HG03565 (cell line): ENCODE measurements at regions not wholly inside any gene's neighbourhood (a gene's known extent, or its start where the extent isn't known, plus 50 kb on each side); places are given as distances from the start of the nearest gene placed in this dataset.
"Not testable (repeated sequence)": the region's sequence is repeated elsewhere in the genome, so short reads cannot be mapped to it uniquely, and the experiment has no call there.

Source experiments
- ATAC-seq: cut with Tn5 transposase; IDR thresholded peaks from one replicate; pipeline ENCODE4 v1.9.1; 2021; ENCODE audit warnings: mild to moderate bottlenecking, moderate library complexity; ENCODE audit not compliant: unreplicated experiment

DNA sequence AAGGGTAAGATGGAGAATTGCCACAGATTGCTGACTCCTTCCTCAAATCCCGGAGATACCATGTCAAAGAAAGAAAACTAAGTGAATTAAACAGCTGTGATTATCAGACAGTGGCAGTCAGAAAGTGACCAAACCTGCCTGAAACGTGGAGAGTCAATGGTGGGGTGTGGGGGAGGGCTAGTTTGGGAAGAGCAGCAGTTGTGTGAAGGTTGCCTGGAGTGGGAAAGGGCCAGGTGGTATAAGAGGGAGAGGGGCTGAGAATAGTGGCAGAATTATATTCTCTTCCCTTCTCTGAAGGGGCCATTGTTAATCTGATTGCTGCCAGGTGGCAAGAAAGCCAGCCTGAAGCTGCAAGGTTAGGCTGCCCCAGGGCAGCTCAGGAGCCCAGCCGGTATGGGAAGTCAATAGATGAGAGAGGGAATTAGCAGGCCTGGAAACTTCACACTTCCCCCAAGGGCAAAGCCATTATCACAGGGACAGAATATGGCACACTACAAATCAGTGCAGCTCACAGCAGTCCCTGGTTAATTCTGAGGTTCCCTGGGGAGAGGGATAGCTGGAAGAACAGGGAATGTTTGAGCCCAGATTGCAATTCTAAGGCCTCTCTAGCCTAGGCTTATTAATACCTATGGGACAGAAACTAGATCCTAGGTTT lies 83.9 kb upstream of the ITGB1 start:
- no peak for ATAC-seq

DNA sequence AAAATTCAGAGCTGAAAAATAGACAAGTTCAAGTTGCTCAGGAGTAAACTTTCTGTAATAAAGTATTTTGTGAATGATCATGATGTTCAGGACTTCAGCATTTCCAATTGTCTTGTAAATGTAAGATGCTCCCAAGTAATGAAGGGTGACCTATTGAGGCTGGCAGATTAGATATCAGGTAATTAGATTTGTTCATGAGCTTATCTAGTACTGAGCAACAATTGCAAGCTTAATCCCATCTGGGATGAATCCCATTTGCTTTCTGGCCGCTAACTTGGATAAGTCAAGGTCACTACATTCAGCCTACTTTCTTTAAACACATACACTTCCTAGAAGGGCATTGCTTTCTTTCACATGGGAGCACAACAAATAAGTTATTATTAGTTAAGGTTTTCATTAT lies 82.4 kb upstream of the ITGB1 start:
- ATAC-seq: no peak

DNA sequence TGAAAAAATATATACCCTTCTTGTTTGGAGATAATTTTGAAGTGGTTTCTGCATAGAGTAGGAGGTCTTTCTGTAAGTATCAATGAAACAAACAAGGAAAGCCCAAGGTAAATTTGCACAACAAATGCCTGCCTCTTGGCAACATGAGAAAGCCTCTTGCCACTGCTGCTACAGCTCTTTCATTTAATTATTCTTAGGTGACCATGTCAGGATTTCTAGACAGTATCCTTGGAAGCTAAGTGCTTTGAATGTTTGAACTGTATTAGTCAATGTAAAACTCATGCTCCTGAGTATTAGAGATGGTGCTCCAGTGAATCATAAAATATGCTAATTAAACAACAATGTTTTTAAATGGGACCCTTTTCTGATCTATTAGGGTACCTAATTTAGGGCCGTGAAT lies 81.2 kb upstream of the ITGB1 start:
- ATAC-seq: no peak

DNA sequence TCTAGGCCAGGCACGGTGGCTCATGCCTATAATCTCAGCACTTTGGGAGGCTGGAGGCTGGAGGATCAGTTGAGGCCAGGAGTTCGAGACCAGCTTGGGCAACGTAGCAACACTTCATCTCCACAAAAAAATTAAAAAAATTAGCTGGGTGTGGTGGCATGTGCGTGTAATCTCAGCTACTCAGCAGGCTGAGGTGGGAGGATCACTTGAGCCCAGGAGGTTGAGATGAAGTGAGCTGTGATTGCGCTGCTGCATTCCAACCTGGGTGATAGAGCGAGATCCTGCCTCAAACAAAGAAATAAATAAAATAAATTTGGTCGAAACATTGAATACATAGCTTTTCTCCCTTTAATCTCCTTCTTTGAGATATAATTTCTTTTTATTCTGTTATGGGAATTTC lies 80.6 kb upstream of the ITGB1 start:
- ATAC-seq: no peak

DNA sequence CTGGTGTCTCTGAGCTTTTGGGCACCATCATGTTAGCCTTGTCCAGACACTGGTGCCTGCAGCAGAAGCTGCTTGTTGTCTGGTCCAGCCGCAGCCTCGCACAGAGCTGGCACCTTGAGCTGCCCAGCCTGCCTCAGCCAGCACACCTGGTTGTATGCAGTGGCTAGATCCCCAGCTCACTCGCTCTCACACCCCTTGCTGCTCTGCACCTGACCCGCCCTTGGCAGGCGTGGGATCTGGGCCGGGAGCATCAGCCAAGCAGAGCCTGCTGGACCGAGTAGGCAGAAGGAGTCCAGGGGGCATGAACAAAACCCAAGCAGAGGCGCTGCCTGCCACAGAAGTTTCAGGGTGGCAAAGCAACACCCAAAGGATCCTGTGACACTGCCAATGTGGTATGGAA lies 79.7 kb upstream of the ITGB1 start:
- no peak for ATAC-seq

DNA sequence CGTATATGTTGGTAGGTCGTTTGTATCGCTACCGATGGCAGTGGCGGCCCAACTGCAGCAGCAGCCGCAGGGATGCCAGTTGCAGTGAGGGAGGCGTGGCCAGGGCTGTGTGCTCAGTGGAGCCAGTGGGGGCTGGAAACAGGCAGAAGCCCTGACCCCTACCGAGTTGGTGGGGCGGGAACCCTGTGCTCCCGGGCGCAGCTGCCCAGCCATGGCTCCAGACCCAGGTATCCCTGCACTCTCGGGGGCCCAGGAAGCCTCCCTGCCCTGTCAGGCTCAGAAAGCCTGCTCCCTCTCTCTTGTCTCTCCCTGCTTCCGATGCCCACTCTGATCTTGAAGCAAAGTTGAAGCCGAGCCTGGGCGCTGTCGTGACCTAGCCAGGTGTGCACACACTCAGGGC lies 78.6 kb upstream of the ITGB1 start:
- ATAC-seq: no peak

DNA sequence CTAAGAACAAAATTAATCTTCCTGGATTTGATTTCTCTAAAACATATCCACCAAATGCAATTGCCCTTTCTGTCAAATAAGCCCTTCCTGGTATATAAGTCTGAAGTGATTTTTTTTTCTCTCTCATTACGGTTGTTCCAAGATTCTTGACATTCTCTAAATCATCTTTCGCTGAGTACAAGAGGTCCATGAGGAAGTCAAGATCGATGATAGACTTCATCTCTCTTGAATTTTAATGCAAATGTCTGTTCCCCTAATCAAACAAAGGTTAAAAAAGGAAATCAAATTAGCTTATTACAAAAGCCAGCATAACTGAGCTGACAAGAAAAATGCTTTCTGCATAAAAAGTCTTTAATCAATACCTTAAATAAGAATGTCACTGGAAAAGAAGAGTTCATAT lies 77.4 kb upstream of the ITGB1 start:
- no peak for ATAC-seq

DNA sequence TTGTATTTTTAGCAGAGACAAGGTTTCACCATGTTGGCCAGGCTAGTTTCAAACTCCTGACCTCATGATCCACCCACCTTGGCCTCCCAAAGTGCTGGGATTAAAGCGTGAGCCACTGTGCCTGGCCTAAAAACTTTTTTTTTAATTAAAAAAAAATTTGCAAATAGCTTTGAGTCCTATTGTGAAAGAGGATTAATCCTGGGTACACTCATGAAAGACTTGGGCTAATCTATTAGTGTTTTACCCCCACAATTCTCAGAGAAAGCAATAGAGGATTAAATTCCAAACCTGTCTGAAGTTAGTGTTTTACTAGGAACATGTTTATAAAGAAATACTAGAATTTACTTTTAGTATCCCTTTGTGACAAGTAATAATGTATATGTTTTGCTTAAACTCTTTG lies 76.9 kb upstream of the ITGB1 start:
- no peak for ATAC-seq

DNA sequence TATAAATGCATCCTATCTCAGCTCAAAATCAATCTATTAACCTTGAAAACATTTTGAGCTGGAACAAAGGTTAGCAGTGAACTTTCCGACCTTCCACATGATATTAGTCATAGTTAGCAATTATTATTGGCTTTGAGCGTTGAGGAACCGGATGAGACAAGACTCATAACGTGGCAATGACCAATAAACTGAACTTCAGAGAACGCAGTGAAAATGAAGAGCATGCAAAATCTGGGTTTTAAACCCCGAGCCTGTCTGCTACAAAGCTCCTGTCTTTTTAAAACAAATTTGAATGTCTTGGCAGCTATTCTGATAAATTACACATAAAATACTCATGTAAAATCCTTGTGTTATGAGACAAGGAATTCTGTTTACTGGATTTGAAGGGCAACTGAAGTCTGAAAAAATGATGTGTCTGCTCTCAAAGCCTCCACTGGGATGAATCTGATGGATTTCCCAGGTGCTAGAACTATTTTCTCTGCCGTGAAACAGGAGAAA lies 74.7 kb upstream of the ITGB1 start:
- ATAC-seq: peak; percentile 59

DNA sequence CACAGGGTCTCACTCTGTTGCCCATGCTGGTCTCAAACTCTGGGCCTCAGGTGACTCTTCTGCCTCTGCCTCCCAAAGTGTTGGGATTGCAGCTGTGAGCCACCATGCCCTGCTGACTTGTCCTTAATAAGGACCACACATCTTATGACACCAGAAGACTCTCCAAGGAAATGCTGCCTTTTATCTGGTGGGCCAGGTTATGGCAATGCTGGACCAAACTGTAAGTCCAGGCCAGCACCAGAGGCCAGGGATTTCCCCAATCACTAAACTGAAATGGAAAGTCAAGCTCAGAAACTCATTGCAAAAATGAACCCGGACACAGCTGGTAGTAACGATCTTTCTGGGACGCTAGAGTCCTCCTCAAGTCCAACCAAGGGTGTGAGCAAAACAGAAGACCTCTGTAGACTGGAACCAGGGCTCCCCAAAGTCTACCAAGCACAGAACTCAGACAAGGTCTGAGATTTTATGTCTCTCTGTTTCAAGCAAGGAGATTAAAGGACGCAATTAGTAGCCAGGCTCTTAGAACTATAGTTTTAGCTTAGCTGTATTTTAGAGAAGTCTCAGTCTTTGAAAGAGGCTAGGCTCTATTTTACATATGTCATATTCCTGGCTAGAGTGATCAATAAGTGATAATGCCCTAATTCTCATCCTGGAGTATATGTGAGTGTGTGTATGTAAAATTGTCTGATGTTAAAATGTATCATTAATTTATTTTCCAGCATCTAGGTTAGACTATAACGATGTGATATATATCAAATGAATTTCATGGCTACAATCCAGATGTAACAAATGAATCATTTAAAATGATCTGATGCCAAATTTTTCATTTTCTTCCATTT lies 74.0 kb upstream of the ITGB1 start:
- ATAC-seq: no peak

DNA sequence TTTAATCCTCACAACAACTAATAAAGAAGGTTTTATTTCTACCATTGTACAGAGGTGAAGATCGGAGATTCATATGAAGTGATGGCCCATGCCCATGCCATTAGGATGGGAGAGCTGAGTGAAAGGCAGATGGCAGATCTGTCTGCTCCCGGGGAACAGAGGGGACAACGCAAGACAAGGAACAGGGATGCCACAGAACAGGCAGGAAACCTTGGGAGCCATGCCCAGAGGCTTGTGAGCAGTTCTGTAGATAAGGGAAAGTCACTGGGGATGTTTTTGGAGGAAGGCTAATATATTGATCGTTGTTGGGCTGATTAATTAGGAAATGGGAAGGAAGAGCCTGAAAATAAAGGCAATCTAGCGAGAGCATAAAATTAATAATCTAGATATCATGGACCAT lies 73.1 kb upstream of the ITGB1 start:
- ATAC-seq: no peak

DNA sequence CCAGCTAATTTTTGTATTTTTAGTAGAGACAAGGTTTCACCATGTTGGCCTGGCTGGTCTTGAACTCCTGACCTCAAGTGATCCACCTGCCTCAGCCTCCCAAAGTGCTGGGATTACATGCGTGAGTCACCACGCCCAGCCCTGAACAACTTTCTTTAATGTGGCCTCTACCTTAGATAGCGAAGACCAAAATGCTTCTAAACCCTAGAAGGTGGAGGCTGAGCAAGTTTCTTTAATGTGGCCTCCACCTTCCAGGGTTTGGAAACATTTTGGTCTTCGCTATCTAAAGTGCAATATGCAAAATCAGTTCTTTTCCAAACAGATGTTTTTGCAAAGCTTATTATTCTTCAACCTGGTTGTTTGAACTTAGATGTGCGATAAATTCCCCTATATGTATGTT lies 70.5 kb upstream of the ITGB1 start:
- not testable (repeated sequence) for ATAC-seq

DNA sequence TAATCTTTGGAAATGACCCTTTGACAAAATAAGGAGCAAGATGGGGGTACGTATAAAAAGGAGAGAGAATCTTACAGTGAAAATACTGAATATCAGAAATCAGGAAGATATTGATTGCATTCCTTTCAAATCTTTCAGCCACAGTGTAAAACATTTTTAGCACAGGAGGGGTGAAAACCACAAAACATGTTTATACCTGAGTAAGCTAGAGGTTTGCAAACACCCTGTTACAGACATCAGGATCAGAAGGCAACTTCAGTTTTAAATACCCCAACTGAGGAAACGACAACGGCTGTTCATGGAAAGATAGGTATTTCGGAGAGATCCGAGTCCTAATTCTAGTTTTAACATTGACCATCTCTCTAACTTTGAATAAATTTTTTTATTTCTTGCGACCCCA lies 69.1 kb upstream of the ITGB1 start:
- no peak for ATAC-seq

DNA sequence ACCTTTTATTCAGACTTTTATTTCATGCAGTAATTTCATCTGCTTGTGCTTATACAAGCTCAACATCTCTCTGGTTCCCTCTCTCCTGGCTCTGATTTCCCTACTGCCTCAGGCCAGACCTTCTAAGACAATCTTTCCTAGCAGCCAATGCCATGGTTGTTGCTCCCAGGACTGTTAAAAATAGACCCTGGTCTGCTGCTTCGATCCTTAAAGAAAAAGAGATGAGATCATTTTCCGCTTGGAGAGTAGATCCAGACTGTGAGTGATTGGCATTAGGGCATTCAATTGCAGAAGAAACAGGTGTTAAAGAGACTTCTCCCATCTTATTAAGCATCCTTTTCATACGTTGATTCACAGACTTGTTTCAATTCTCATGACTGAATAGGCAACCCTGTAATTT lies 68.4 kb upstream of the ITGB1 start:
- no peak for ATAC-seq

DNA sequence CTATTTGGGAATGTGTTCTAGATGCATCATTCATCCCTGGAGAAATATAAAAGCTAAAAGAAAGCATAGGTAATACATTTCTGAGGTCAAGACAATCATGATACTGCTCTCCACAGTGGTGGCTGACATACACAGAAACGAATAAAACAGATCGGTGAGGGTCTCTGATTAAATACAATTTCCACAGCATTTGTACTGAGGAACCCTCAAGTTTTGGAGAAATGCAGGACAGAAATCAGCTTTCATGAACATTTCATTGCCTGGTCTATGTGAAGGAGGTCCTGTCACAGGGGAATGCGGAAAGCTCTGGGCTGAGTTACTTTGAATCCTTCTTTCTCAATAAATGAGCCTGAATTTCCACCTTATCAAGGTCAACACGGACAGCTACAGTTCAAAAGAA lies 67.9 kb upstream of the ITGB1 start:
- ATAC-seq: no peak

DNA sequence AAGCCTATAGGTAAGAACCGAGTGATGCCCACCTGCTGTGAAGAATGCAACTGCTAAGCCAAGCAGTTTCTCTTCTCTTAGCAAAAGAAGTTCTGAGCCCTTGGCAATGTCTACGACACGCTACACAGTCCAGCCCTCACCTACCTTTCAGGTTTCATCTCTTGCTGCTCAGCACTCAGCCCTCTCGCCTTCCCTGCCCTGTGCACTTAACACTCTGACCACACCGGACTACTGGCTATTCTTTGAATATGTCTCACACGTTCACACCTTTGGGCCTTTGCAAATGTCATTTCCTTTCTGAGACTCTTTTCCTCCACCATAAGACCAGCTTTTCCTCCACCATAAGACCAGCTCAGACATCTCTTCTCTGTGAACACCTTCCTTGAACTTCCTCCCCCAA lies 67.0 kb upstream of the ITGB1 start:
- peak; percentile 74 for ATAC-seq

DNA sequence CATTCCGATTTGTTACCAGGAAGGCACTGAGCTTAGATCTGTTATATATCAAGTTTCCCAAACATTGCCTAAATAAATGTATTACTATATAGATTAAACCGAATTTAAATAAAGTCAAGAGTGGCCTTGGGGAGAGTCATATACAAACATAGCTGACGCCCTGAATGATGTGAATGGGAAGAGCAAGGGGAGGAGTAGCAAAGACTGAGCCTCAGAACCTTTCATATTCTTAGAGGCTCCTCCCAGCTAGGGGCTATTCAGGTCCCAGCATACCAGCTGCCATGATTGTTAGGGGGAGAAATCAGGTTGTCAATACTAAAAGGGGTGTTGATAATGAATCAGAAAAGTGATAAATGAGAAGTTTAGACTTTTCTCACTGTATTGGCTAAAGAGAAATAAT lies 64.7 kb upstream of the ITGB1 start:
- ATAC-seq: no peak

DNA sequence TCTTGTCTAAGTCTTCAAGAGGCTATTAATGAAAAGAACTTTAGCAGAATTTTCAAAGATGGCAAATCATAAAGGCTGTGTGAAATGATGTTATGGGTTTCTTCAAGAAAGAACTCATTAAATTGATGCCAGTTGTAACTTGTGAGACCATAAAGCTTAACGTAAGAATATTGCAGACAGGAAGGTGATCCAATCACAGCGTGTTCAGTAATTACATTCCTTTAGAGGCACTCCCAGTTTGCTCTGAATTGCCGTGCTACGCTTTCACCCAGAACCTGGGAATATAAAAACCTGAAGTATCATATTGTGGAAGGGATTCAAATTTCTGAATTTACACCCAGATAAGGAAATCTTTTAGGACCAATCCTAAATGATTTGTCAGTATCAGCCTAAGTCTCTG lies 64.1 kb upstream of the ITGB1 start:
- ATAC-seq: no peak

DNA sequence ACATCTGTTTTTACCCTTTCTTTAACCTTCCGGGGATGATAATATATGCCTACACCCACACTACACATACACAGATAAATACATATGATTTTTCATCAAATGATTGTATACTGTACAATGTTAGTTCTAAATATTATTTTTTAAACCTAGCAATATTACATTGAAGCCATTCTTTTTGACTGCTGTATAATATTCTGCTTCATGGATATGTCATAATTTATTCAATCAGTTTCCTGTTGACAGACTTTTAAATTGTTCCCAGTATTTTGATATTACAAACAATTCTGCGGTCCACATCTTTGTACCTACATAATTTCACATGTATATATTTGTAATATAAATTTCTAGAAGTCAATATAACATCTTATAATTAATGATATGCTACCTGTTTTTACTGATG lies 59.0 kb upstream of the ITGB1 start:
- ATAC-seq: no peak

DNA sequence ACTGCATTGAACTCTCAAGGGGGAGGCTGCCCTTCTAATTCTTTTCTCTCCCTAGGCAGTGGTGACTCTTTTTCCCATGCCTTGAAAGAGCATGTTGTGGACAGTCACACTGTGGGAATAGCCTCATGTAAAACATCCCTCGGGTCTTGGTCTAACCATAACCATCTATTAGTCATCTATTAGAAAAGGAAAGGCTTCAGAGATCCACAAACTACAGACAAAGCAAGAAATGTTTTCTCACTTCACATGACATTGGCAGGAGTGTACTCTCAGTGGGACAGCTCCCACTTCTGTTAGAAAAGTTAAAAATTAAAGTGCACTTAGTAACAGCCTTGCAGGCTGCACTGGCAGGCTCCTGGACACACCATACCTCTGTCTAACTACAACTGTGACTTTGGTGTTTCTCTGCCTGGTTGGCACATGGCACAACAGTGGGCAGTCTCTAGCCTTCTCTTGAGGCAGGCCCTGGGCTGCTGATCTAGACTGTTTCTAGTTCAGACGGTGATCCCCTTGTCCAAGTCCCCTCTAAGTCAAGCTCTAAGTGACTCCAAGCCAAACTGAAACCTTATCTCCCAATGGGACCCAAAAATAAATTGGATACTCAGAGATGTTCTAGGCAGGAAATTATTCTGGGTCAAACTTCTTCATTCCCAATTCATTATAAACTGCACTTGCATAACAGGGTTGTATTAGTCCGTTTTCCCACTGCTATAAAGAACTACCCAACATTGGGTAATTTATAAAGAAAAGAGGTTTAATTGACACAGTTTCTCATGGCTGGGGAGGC lies 57.9 kb upstream of the ITGB1 start:
- ATAC-seq: no peak

DNA sequence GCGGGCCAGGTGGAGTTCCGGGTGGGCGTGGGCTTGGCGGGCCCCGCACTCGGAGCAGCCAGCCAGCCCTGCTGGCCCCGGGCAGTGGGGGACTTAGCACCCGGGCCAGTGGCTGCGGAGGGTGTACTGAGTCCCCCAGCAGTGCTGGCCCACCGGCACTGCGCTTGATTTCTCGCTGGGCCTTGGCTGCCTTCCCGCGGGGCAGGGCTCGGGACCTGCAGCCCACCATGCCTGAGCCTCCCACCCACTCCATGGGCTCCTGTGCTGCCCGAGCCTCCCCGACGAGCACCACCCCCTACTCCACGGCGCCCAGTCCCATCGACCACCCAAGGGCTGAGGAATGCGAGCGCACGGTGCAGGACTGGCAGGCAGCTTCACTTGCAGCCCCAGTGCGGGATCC lies 55.3 kb upstream of the ITGB1 start:
- ATAC-seq: not testable (repeated sequence)

DNA sequence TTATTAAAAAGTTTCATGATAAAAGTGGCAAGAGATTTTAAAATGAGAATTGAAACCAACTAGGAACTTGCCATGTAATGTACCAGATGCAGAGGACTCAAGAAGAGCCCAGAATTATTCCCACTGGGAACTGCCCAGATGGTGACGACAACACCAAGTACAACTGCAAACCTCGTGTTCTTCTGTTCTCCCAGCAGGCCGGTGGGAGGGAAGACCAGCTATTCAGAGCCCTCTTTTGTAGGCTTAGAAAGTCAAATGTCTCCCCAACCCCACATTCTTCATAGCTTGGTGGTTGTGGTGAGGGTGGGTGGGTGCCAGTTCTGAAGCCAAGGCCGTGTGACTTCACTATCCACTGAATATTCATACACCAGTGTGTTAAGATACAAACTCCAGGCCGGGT lies 54.3 kb upstream of the ITGB1 start:
- ATAC-seq: no peak
